Heart right ventricle (tissue), 16 donors: ENCODE measurements at regions not wholly inside any gene's neighbourhood (a gene's known extent, or its start where the extent isn't known, plus 50 kb on each side); places are given as distances from the start of the nearest gene placed in this dataset.

Experiments used
- ATAC-seq, 8 donors: fragments of 200-7000 bp; cut with Tn5 transposase; one replicate each; pipeline ENCODE4 v1.9.1; 2020; ENCODE audit warnings: mild to moderate bottlenecking in 8 of 8, moderate library complexity in 8 of 8, moderate number of reproducible peaks in 1 of 8
- DNase-seq, 2 donors: peaks; one replicate each; pipeline ENCODE4 v3.0.0-alpha.2; 2020
- H3K27ac ChIP-seq, 10 donors: fragments of 200-600 bp; sonication (generic) in 2 of 10; one replicate each; pipeline versions ENCODE4 v1.5.0 to v1.8.0; 2020 to 2022; ENCODE audit warnings: mild to moderate bottlenecking in 3 of 10
- H3K27me3 ChIP-seq, 7 donors: fragments of 200-600 bp; one replicate each; pipeline ENCODE4 v1.8.0; 2021 to 2022; ENCODE audit warnings: mild to moderate bottlenecking in 2 of 7
- H3K36me3 ChIP-seq, 9 donors: fragments of 200-600 bp; sonication (generic) in 1 of 9; one replicate each; pipeline versions ENCODE4 v1.5.0 to v1.8.0; 2020 to 2022; ENCODE audit warnings: mild to moderate bottlenecking in 2 of 9
- H3K4me1 ChIP-seq, 9 donors: fragments of 200-600 bp; sonication (generic) in 1 of 9; one replicate each; pipeline versions ENCODE4 v1.5.0 to v1.8.0; 2020 to 2022; ENCODE audit warnings: mild to moderate bottlenecking in 4 of 9
- H3K4me3 ChIP-seq, 10 donors: fragments of 200-600 bp; sonication (generic) in 2 of 10; one replicate each; pipeline versions ENCODE4 v1.5.0 to v1.8.0; 2020 to 2022; ENCODE audit warnings: mild to moderate bottlenecking in 7 of 10, moderate library complexity in 2 of 10
- H3K9me3 ChIP-seq, 11 donors: fragments of 200-600 bp in 10 of 11; sonication (generic) in 2 of 11; one replicate each; pipeline versions ENCODE4 v1.5.0 to v1.8.0; 2013 to 2022; ENCODE audit warnings: mild to moderate bottlenecking in 2 of 11, control low read depth in 1 of 11, moderate library complexity in 1 of 11
- CTCF ChIP-seq, 9 donors: fragments of 200-600 bp; sonication (generic) in 2 of 9; IDR thresholded peaks; one replicate each; pipeline versions ENCODE4 v1.5.0 to v1.8.0; 2021 to 2022; ENCODE audit warnings: antibody characterized with exemption in 9 of 9, mild to moderate bottlenecking in 5 of 9, moderate library complexity in 1 of 9
- WGBS, 2 donors: extraction: QIAGEN DNeasy Blood & Tissue Kit; methylation state at CpG; one replicate each; pipeline ENCODE4 v1.1.7; 2013; ENCODE audit warnings: inconsistent platforms in 1 of 2; 5-methylcytosine and 5-hydroxymethylcytosine counted together
- intact Hi-C, 10 donors: fragments of 100-400 bp; cut with DNase I; formaldehyde crosslinking; loops; one replicate each; pipeline versions ENCODE4 v1.11.1 to v1.14.2; 2022
- donor health status: Arrhythmogenic right ventricular cardiomyopathy.
- donor health status: ischemic (EF 13 %, LVEDD 7.1; RV severe dilation, severe dysfunction).
- donor health status: healthy with polysubstance abuse.
- donor health status: DM: no; HTN: yes; CAD: no.
- donor health status: DM: no; HTN: no; CAD: no.
- donor health status: ischemic (EF 25% LVEDD 6.9; RV normal size, moderate dysfunction).
- donor health status: ischemic (EF 25% LVEDD 5.7; RV mildly dilated, moderate dysfunction).
- donor health status: healthy.
- donor health status: DM: yes; HTN: yes; CAD: no.
- donor health status: Ischemic cardiomyopathy.
- donor health status: ischemic (EF 35%, LVEDD 5.7; RV mildly dilated, moderate dysfunction).
- donor health status: nonischemic (EF 11% LVEDD 7.7; RV severe dilation, severe dysfunction).
- donor health status: DM: yes; HTN: yes; CAD: no.
- donor health status: PGD.
- donor health status: ischemic (EF 29% LVEDD 5.4; RV normal size, mild dysfunction).
- donor health status: nonischemic (EF 23%, LVEDD 6.1; RV moderate dilation, normal function).

- H3K36me3 ChIP-seq: no peaks in the 10 kb centered on the region
- H3K4me1 ChIP-seq: peaks cover 0 to 7% (median 0%) of the 10 kb centered on the region in 9 donors
- peaks cover 0 to 11% (median 0%) of the 10 kb centered on the region in 7 donors for H3K27me3 ChIP-seq
- H3K9me3 ChIP-seq: peaks cover 0 to 14% (median 0%) of the 10 kb centered on the region in 11 donors
- H3K27ac ChIP-seq: no peak overlapping the region
- DNase-seq (no peak), ATAC-seq (peak in 4 of 8 donors; percentile 35 to 69 (median 52))
- WGBS, 2 donors: 68 to 69% methylated on average over 7 of the region's 7 CpGs
- no peak overlapping the region for H3K4me3 ChIP-seq
- TF ChIP-seq CTCF (IDR thresholded peaks at IDR 0.05): no peak
- intact Hi-C loops: no loop called here
Measured at GRCh38 chr11:44397586-44398178, 87.7 kb upstream of the ALX4 start.

GRCh38 chr11:44398266-44399030, 88.5 kb upstream of the ALX4 start:
- intact Hi-C loops: no loop called here
- H3K27ac ChIP-seq: no peak overlapping the region
- H3K36me3 ChIP-seq: no peaks in the 10 kb centered on the region
- H3K4me1 ChIP-seq: peaks cover 0 to 7% (median 0%) of the 10 kb centered on the region in 9 donors
- H3K4me3 ChIP-seq: no peak overlapping the region
- WGBS, 2 donors: 71% methylated on average over 15 of the region's 15 CpGs
- peak in 2 of 8 donors; percentile 22 to 41 for ATAC-seq
- peaks cover 0 to 14% (median 0%) of the 10 kb centered on the region in 11 donors for H3K9me3 ChIP-seq
- no peak for TF ChIP-seq CTCF (IDR thresholded peaks at IDR 0.05)
- no peak for DNase-seq
- peaks cover 0 to 11% (median 0%) of the 10 kb centered on the region in 7 donors for H3K27me3 ChIP-seq

GRCh38 chr11:44399968-44400367, 90.0 kb upstream of the ALX4 start:
- intact Hi-C loops: no loop called here
- WGBS, 2 donors: 43 to 45% methylated on average over 2 of the region's 2 CpGs
- H3K27ac ChIP-seq: no peak overlapping the region
- peaks cover 0 to 7% (median 0%) of the 10 kb centered on the region in 9 donors for H3K4me1 ChIP-seq
- TF ChIP-seq CTCF (IDR thresholded peaks at IDR 0.05): no peak
- H3K4me3 ChIP-seq: no peak overlapping the region
- H3K27me3 ChIP-seq: peaks cover 0 to 13% (median 0%) of the 10 kb centered on the region in 7 donors
- no peak for ATAC-seq
- H3K9me3 ChIP-seq: peaks cover 0 to 4% (median 0%) of the 10 kb centered on the region in 11 donors
- DNase-seq: no peak
- H3K36me3 ChIP-seq: no peaks in the 10 kb centered on the region

GRCh38 chr11:44400431-44400830, 90.5 kb upstream of the ALX4 start:
- Histone ChIP-seq H3K9me3 (no peaks in the 10 kb centered on the region), H3K27ac (no peak overlapping the region), H3K4me3 (no peak overlapping the region), H3K27me3 (peaks cover 0 to 17% (median 0%) of the 10 kb centered on the region in 7 donors), H3K4me1 (peaks cover 0 to 7% (median 0%) of the 10 kb centered on the region in 9 donors), H3K36me3 (no peaks in the 10 kb centered on the region)
- WGBS, 2 donors: 87 to 90% methylated on average over 5 of the region's 5 CpGs
- ATAC-seq (no peak), DNase-seq (no peak)
- intact Hi-C loops: no loop called here
- TF ChIP-seq CTCF (IDR thresholded peaks at IDR 0.05): no peak
